K562 (cell line): ENCODE measurements at regions not wholly inside any gene's neighbourhood (a gene's known extent, or its start where the extent isn't known, plus 50 kb on each side); places are given as distances from the start of the nearest gene placed in this dataset.

Experiments used
- AFF4 ChIP-seq: sonication (generic); formaldehyde crosslinking; IDR thresholded peaks from 2 replicates; pipeline ENCODE4 v1.8.0; 2023; ENCODE audit warnings: mild to moderate bottlenecking, missing genetic modification reagents
- BCL6 ChIP-seq: fragments of 250-450 bp; sonication (Bioruptor Pico); IDR thresholded peaks from 2 replicates; pipeline ENCODE4 v1.4.0; 2020
- CEBPB ChIP-seq: fragments of 450-650 bp; IDR thresholded peaks from 2 replicates; pipeline ENCODE4 v1.6.1; 2016; ENCODE audit warnings: missing genetic modification characterization, missing compliant biosample characterization
- CHD2 ChIP-seq: IDR thresholded peaks from 2 replicates; pipeline ENCODE4 v1.6.1; 2011; ENCODE audit warnings: low read depth, low read length
- CREM ChIP-seq: IDR thresholded peaks from 2 replicates; pipeline ENCODE4 v1.6.1; 2014; ENCODE audit warnings: antibody characterized with exemption, low read depth
- CTCF ChIP-seq, 3 experiments: IDR thresholded peaks in 2 of 3; conservative IDR thresholded peaks in 1 of 3; 2 replicates each; pipeline ENCODE4 v1.5.1; 2011 to 2012; ENCODE audit warnings: low read length in 3 of 3, mild to moderate bottlenecking in 3 of 3, control low read depth in 2 of 3, improper control_type of control experiment in 1 of 3, inconsistent platforms in 1 of 3, low read depth in 1 of 3, mixed read lengths in 1 of 3, moderate library complexity in 1 of 3; ENCODE audit not compliant: insufficient read depth in 2 of 3
- DPF2 ChIP-seq: fragments of 450-650 bp; IDR thresholded peaks from 2 replicates; pipeline ENCODE4 v1.6.1; 2016
- EP300 ChIP-seq: IDR thresholded peaks from 2 replicates; pipeline ENCODE4 v1.6.1; 2012; ENCODE audit warnings: low read length, improper control_type of control experiment
- FOXK2 ChIP-seq, 2 experiments: fragments of 450-650 bp; IDR thresholded peaks in 1 of 2; conservative IDR thresholded peaks in 1 of 2; 2 replicates each; pipeline ENCODE4 v1.6.1; 2016; ENCODE audit warnings: low read depth in 2 of 2, mild to moderate bottlenecking in 1 of 2
- GTF2B ChIP-seq: IDR thresholded peaks from 2 replicates; pipeline ENCODE4 v1.6.1; 2011; ENCODE audit not compliant: insufficient read length; ENCODE audit errors: extremely low read depth
- MAX ChIP-seq: sonication (generic); formaldehyde crosslinking; IDR thresholded peaks from 2 replicates; pipeline ENCODE4 v1.9.0; 2022; ENCODE audit warnings: mild to moderate bottlenecking, missing genetic modification reagents
- RFX5 ChIP-seq: IDR thresholded peaks from 2 replicates; pipeline ENCODE4 v1.6.1; 2011; ENCODE audit warnings: low read depth, mild to moderate bottlenecking, improper control_type of control experiment, low read length
- SPI1 ChIP-seq: IDR thresholded peaks from 2 replicates; pipeline ENCODE4 v1.6.1; 2011; ENCODE audit warnings: low read depth, low read length, control low read depth, borderline replicate concordance
- ZNF407 ChIP-seq: fragments of 450-650 bp; IDR thresholded peaks from 2 replicates; pipeline ENCODE4 v1.6.1; 2016; ENCODE audit warnings: low read depth

GRCh38 chr10:3272300-3272699 is 99.7 kb upstream of the PITRM1 start:
- no peak for TF ChIP-seq GTF2B
- TF ChIP-seq CHD2, result no peak
- TF ChIP-seq RFX5, result no peak
- TF ChIP-seq CTCF (IDR thresholded peaks at IDR 0.05 in 2 of 3, conservative IDR thresholded peaks at IDR 0.05 in 1 of 3; ENCODE audit: insufficient read depth in 2 of 3, low read depth in 1 of 3, low read length in 3 of 3), result no peak
- TF ChIP-seq ZNF407, result no peak
- TF ChIP-seq CREM, result no peak
- TF ChIP-seq AFF4 (CRISPR knock-in tag), result no peak
- TF ChIP-seq FOXK2 (conservative IDR thresholded peaks at IDR 0.05 in 1 of 2, IDR thresholded peaks at IDR 0.05 in 1 of 2; ENCODE audit: low read depth in 2 of 2), result no peak
- TF ChIP-seq MAX (CRISPR knock-in tag), result no peak
- TF ChIP-seq EP300, result no peak
- no peak for TF ChIP-seq DPF2
- TF ChIP-seq BCL6 (CRISPR knock-in tag), result no peak
- no peak for TF ChIP-seq SPI1
- TF ChIP-seq CEBPB (tag), result no peak
